ENCODE measurements at regions not wholly inside any gene's neighbourhood (a gene's known extent, or its start where the extent isn't known, plus 50 kb on each side); places are given as distances from the start of the nearest gene placed in this dataset.

- TF ChIP-seq CTCF (conservative IDR thresholded peaks at IDR 0.05) (no peak), EZH2 (IDR thresholded peaks at IDR 0.05; ENCODE audit: low read depth) (no peak)
Measured at GRCh38 chr2:2540406-2540805, 209.3 kb upstream of the MYT1L start.

Measured in PC-9 (cell line).